Kidney (tissue), 13 donors: ENCODE measurements at regions not wholly inside any gene's neighbourhood (a gene's known extent, or its start where the extent isn't known, plus 50 kb on each side); places are given as distances from the start of the nearest gene placed in this dataset.

Experiments
- DNase-seq, 5 donors: peaks; one replicate each; pipeline ENCODE4 v3.0.0-alpha.2; 2013 to 2020
- FAIRE-seq: peaks from 2 replicates; lab custom pipeline; 2012; peaks lifted over from hg19 to GRCh38; lab: Jason Lieb, UNC
- H3K27ac ChIP-seq, 2 donors: one replicate each; pipeline ENCODE4 v1.7.0; 2013; ENCODE audit warnings: low read depth in 2 of 2, low read length in 2 of 2, inconsistent platforms in 1 of 2
- H3K27me3 ChIP-seq: one replicate; pipeline ENCODE4 v1.7.1; 2013; ENCODE audit warnings: low read length, inconsistent platforms; ENCODE audit not compliant: control insufficient read depth, insufficient read depth
- H3K36me3 ChIP-seq, 3 donors: one replicate each; pipeline versions ENCODE4 v1.7.0 to v1.7.1; 2013; ENCODE audit warnings: low read length in 3 of 3, control low read depth in 1 of 3, inconsistent platforms in 1 of 3; ENCODE audit not compliant: insufficient read depth in 3 of 3, control insufficient read depth in 2 of 3
- H3K4me1 ChIP-seq, 3 donors: one replicate each; pipeline versions ENCODE4 v1.7.0 to v1.7.1; 2013; ENCODE audit warnings: low read length in 3 of 3, inconsistent platforms in 1 of 3, low read depth in 1 of 3; ENCODE audit not compliant: control insufficient read depth in 2 of 3, insufficient read depth in 2 of 3
- H3K4me3 ChIP-seq, 3 donors: one replicate each; pipeline versions ENCODE4 v1.7.0 to v1.8.1; 2013; ENCODE audit warnings: low read length in 3 of 3, control low read depth in 1 of 3, inconsistent platforms in 1 of 3
- H3K9ac ChIP-seq, 3 donors: one replicate each; pipeline versions ENCODE4 v1.7.0 to v1.7.1; 2013; ENCODE audit warnings: low read length in 3 of 3, control low read depth in 1 of 3, inconsistent platforms in 1 of 3
- H3K9me3 ChIP-seq, 3 donors: one replicate each; pipeline versions ENCODE4 v1.7.0 to v1.7.1; 2013; ENCODE audit warnings: low read length in 3 of 3, control low read depth in 1 of 3, inconsistent platforms in 1 of 3; ENCODE audit not compliant: control insufficient read depth in 2 of 3, insufficient read depth in 1 of 3
- intact Hi-C: fragments of 100-400 bp; cut with DNase I; formaldehyde crosslinking; loops from one replicate; pipeline ENCODE4 v1.11.1; 2022
- TF ChIP-seq, protein P1 (sequence below): IDR thresholded peaks from 3 replicates; pipeline ENCODE4 v1.5.1; 2012; ENCODE audit warnings: mild to moderate bottlenecking, moderate library complexity, borderline replicate concordance; ENCODE audit not compliant: insufficient read depth; ENCODE audit errors: extremely low read depth
- donor health status: control.
- donor health status: control.
- donor health status: control.
- donor health status: control.
- donor health status: control.
- donor health status: DM: yes; HTN: yes; CAD: no.
- donor health status: Normal renal cell carcinoma (clear cell type).

DNA sequence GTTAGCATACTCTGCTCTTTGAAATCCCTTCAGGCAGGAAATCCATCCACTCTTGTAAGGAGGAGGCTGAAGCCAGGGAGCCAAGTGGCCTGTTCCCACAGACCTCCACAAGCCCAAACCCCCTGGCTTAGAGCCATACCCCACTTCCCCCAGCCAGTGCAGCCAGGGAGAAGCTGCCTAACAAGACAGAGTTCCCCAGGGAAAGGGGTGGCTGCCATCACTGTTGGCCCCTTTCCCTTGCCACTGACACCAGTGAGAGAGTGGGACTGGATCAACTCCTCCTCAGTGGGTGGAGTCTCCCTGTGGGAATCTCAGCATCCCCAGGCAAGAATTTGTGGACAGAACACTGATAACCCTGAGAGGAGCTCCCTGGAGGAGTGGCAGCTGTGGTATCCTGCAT is 389.4 kb downstream of the PABPC4L start:
- Histone ChIP-seq H3K27ac (no peak overlapping the region), H3K4me3 (no peak overlapping the region), H3K27me3 (no peaks in the 10 kb centered on the region), H3K9ac (no peak overlapping the region), H3K36me3 (no peaks in the 10 kb centered on the region), H3K9me3 (peaks cover 0 to 6% (median 0%) of the 10 kb centered on the region in 3 donors), H3K4me1 (no peaks in the 10 kb centered on the region)
- intact Hi-C loops, result no loop called here
- DNase-seq (no peak), FAIRE-seq (no peak)
- TF ChIP-seq, protein P1, sequence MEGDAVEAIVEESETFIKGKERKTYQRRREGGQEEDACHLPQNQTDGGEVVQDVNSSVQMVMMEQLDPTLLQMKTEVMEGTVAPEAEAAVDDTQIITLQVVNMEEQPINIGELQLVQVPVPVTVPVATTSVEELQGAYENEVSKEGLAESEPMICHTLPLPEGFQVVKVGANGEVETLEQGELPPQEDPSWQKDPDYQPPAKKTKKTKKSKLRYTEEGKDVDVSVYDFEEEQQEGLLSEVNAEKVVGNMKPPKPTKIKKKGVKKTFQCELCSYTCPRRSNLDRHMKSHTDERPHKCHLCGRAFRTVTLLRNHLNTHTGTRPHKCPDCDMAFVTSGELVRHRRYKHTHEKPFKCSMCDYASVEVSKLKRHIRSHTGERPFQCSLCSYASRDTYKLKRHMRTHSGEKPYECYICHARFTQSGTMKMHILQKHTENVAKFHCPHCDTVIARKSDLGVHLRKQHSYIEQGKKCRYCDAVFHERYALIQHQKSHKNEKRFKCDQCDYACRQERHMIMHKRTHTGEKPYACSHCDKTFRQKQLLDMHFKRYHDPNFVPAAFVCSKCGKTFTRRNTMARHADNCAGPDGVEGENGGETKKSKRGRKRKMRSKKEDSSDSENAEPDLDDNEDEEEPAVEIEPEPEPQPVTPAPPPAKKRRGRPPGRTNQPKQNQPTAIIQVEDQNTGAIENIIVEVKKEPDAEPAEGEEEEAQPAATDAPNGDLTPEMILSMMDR, result no peak

DNA sequence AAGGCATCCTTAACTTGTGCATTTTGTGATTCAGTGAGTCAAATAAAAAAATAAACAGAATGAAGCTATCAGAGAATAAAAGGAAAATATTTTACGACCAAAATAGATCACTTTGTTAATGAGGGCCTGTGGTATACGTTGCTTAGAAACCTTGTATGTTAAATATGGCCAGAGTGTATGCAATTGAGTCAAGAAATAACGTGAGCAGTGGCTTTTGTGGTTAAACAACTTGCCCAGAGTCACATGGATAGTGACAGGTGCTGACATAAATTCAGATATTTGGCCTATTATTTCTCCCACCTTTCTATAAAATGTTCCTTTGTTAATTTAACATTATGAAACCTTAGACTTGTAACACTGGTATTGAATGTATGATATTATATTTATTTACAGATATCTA is 393.4 kb downstream of the PABPC4L start:
- intact Hi-C loops, result no loop called here
- Histone ChIP-seq H3K27ac (no peak overlapping the region), H3K9me3 (no peaks in the 10 kb centered on the region), H3K4me1 (no peaks in the 10 kb centered on the region), H3K4me3 (no peak overlapping the region), H3K36me3 (no peaks in the 10 kb centered on the region), H3K9ac (no peak overlapping the region), H3K27me3 (no peaks in the 10 kb centered on the region)
- DNase-seq (no peak), FAIRE-seq (no peak)
- TF ChIP-seq, protein P1, result no peak

DNA sequence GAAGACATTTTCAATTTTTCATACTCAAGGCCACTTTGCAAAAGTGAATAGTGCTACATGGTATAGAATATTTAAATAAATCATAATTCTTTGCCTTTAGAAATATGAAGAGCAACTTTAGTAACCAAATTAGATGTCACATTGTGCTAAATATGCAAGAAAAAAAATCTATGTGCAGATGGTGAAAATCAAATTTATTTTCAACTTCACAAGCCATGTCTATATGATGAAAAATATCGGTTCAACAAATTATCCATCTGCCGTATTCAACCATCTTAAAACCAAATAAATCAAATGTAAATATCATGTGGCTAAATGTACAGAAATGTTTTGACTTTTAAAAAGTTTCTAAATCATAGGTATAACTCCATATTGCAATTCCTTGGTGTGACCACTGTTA is 398.2 kb downstream of the PABPC4L start:
- Histone ChIP-seq H3K9ac (no peak overlapping the region), H3K9me3 (no peaks in the 10 kb centered on the region), H3K4me3 (no peak overlapping the region), H3K4me1 (no peaks in the 10 kb centered on the region), H3K27ac (no peak overlapping the region), H3K27me3 (no peaks in the 10 kb centered on the region), H3K36me3 (no peaks in the 10 kb centered on the region)
- intact Hi-C loops, result no loop called here
- TF ChIP-seq, protein P1, result no peak
- FAIRE-seq, result no peak
- DNase-seq, result no peak
